Mesenchymal stem cell (in vitro differentiated cells and primary cell): ENCODE measurements at regions not wholly inside any gene's neighbourhood (a gene's known extent, or its start where the extent isn't known, plus 50 kb on each side); places are given as distances from the start of the nearest gene placed in this dataset.

ENCODE experiments used
- DNase-seq: peaks from one replicate; pipeline ENCODE4 v3.0.0-alpha.2; 2013
- H2AFZ ChIP-seq: one replicate; pipeline ENCODE4 v1.6.1; 2013; ENCODE audit warnings: low read depth, mild to moderate bottlenecking, control low read depth, inconsistent platforms, low read length, moderate library complexity
- H2AK5ac ChIP-seq: 2 replicates; pipeline ENCODE4 v1.6.1; 2013; ENCODE audit warnings: low read length, moderate library complexity, mild to moderate bottlenecking, inconsistent platforms; ENCODE audit not compliant: severe bottlenecking
- H2BK120ac ChIP-seq: one replicate; pipeline ENCODE4 v1.6.1; 2013; ENCODE audit warnings: low read depth, mild to moderate bottlenecking, inconsistent platforms, low read length, moderate library complexity
- H2BK12ac ChIP-seq, 2 experiments: one replicate each; pipeline ENCODE4 v1.6.1; 2013; ENCODE audit warnings: inconsistent platforms in 2 of 2, low read length in 2 of 2, mild to moderate bottlenecking in 2 of 2, moderate library complexity in 2 of 2, control low read depth in 1 of 2
- H2BK15ac ChIP-seq: one replicate; pipeline ENCODE4 v1.6.1; 2013; ENCODE audit warnings: mild to moderate bottlenecking, low read depth, inconsistent platforms; ENCODE audit not compliant: poor library complexity, severe bottlenecking
- H2BK5ac ChIP-seq: 2 replicates; pipeline ENCODE4 v1.6.1; 2013; ENCODE audit warnings: low read depth, mild to moderate bottlenecking, low read length, control low read depth, inconsistent platforms; ENCODE audit not compliant: poor library complexity, severe bottlenecking
- H3K14ac ChIP-seq, 2 experiments: one replicate each; pipeline ENCODE4 v1.6.1; 2013; ENCODE audit warnings: inconsistent platforms in 2 of 2, low read length in 2 of 2, control low read depth in 1 of 2, mild to moderate bottlenecking in 1 of 2, moderate library complexity in 1 of 2
- H3K18ac ChIP-seq, 2 experiments: one replicate each; pipeline ENCODE4 v1.6.1; 2013; ENCODE audit warnings: inconsistent platforms in 2 of 2, low read length in 2 of 2, control low read depth in 1 of 2, low read depth in 1 of 2, mild to moderate bottlenecking in 1 of 2
- H3K23ac ChIP-seq, 2 experiments: one replicate each; pipeline ENCODE4 v1.6.1; 2013; ENCODE audit warnings: inconsistent platforms in 2 of 2, low read length in 2 of 2, mild to moderate bottlenecking in 2 of 2, moderate library complexity in 2 of 2, control low read depth in 1 of 2
- H3K27ac ChIP-seq: 2 replicates; pipeline ENCODE4 v1.5.1; 2013; ENCODE audit warnings: mild to moderate bottlenecking, moderate library complexity, low read length, control low read depth, inconsistent platforms; ENCODE audit not compliant: poor library complexity, severe bottlenecking
- H3K27me3 ChIP-seq, 2 experiments: 2 replicates each; pipeline versions ENCODE4 v1.6.1 to v1.7.0; 2013; ENCODE audit warnings: low read length in 2 of 2, mild to moderate bottlenecking in 2 of 2, moderate library complexity in 2 of 2, control low read depth in 1 of 2, inconsistent platforms in 1 of 2; ENCODE audit not compliant: control insufficient read depth in 1 of 2, insufficient read depth in 1 of 2
- H3K36me3 ChIP-seq, 2 experiments: 2 replicates each; pipeline versions ENCODE4 v1.6.1 to v1.7.0; 2013; ENCODE audit warnings: low read length in 2 of 2, control low read depth in 1 of 2, inconsistent platforms in 1 of 2, low read depth in 1 of 2, mild to moderate bottlenecking in 1 of 2; ENCODE audit not compliant: insufficient read depth in 2 of 2, control insufficient read depth in 1 of 2
- H3K4ac ChIP-seq, 2 experiments: one replicate each; pipeline ENCODE4 v1.6.1; 2013; ENCODE audit warnings: inconsistent platforms in 2 of 2, low read length in 2 of 2, mild to moderate bottlenecking in 2 of 2, moderate library complexity in 2 of 2, control low read depth in 1 of 2, low read depth in 1 of 2
- H3K4me1 ChIP-seq: 2 replicates; pipeline ENCODE4 v1.6.1; 2013; ENCODE audit warnings: low read depth, low read length, control low read depth; ENCODE audit not compliant: control insufficient read depth, insufficient read depth
- H3K4me2 ChIP-seq: 2 replicates; pipeline ENCODE4 v1.6.1; 2013; ENCODE audit warnings: low read length, mild to moderate bottlenecking, inconsistent platforms; ENCODE audit not compliant: poor library complexity, severe bottlenecking
- H3K4me3 ChIP-seq, 2 experiments: 2 replicates each; pipeline versions ENCODE4 v1.5.1 to v1.7.0; 2013; ENCODE audit warnings: low read length in 2 of 2, mild to moderate bottlenecking in 2 of 2, control low read depth in 1 of 2, low read depth in 1 of 2; ENCODE audit not compliant: insufficient read depth in 1 of 2
- H3K79me1 ChIP-seq: replicated peaks from 2 replicates; pipeline ENCODE4 v1.6.1; 2013; ENCODE audit warnings: mild to moderate bottlenecking, control low read depth, low read length, inconsistent platforms; ENCODE audit not compliant: poor library complexity, severe bottlenecking
- H3K9ac ChIP-seq: 2 replicates; pipeline ENCODE4 v1.7.0; 2013; ENCODE audit warnings: mild to moderate bottlenecking, low read length, moderate library complexity
- H3K9me3 ChIP-seq: 2 replicates; pipeline ENCODE4 v1.7.0; 2013; ENCODE audit warnings: mild to moderate bottlenecking, low read length; ENCODE audit not compliant: control insufficient read depth
- H4K8ac ChIP-seq: one replicate; pipeline ENCODE4 v1.6.1; 2013; ENCODE audit warnings: inconsistent platforms, mild to moderate bottlenecking, low read length, moderate library complexity
- H4K91ac ChIP-seq: one replicate; pipeline ENCODE4 v1.6.1; 2013; ENCODE audit warnings: mild to moderate bottlenecking, low read length, inconsistent platforms
- WGBS: methylation state at CpG from one replicate; pipeline ENCODE4 v1.1.7; 2013; ENCODE audit warnings: mixed read lengths; 5-methylcytosine and 5-hydroxymethylcytosine counted together

- Histone ChIP-seq H3K4ac (no peak overlapping the region), H3K27ac (no peak overlapping the region), H2BK120ac (no peak overlapping the region), H2AK5ac (no peak overlapping the region), H2AFZ (no peak overlapping the region), H2BK15ac (no peak overlapping the region), H2BK12ac (no peak overlapping the region), H3K4me2 (no peak overlapping the region), H3K4me3 (no peak overlapping the region), H3K18ac (no peak overlapping the region), H3K9ac (no peak overlapping the region), H4K91ac (no peak overlapping the region), H3K9me3 (no peaks in the 10 kb centered on the region), H3K23ac (no peak overlapping the region), H3K4me1 (no peaks in the 10 kb centered on the region), H3K79me1 (no peaks in the 10 kb centered on the region), H3K36me3 (no peaks in the 10 kb centered on the region), H3K27me3 (peaks cover 0 to 19% of the 10 kb centered on the region in 2 experiments), H2BK5ac (no peak overlapping the region), H3K14ac (no peak overlapping the region), H4K8ac (no peak overlapping the region)
- 77% methylated on average over 4 of the region's 4 CpGs for WGBS
- no peak for DNase-seq
Measured at GRCh38 chr17:13073018-13073417, 55.2 kb upstream of the ELAC2 start.

DNA sequence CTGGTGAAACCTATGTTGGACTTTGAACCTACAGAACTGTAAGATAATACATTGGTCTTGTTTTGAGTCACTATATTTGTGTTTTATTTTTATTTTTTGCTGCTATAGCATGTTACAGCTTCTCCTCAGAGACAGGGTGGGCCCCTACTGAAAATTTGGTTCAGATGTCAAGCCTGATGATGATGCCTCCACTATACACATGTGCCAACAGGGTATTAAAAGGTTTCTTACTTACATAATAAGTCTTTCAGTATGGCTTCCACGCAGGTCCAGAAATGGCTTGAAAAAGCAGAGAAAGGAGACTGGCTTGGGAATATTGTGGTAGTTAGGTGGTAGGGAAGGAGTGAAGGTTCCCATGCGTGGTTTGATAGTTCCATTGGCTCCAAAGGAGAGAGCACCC is 52.9 kb upstream of the ELAC2 start:
- Histone ChIP-seq H3K27ac (no peak overlapping the region), H2AFZ (no peak overlapping the region), H4K91ac (no peak overlapping the region), H3K23ac (no peak overlapping the region), H3K27me3 (peaks cover 0 to 19% of the 10 kb centered on the region in 2 experiments), H3K4me3 (no peak overlapping the region), H2BK15ac (no peak overlapping the region), H3K14ac (no peak overlapping the region), H2AK5ac (no peak overlapping the region), H3K4ac (no peak overlapping the region), H3K9ac (no peak overlapping the region), H4K8ac (no peak overlapping the region), H3K4me2 (no peak overlapping the region), H2BK5ac (no peak overlapping the region), H3K79me1 (no peaks in the 10 kb centered on the region), H3K9me3 (no peaks in the 10 kb centered on the region), H3K36me3 (no peaks in the 10 kb centered on the region), H3K18ac (no peak overlapping the region), H2BK12ac (no peak overlapping the region), H3K4me1 (peaks cover 1% of the 10 kb centered on the region), H2BK120ac (no peak overlapping the region)
- DNase-seq = no peak
- WGBS = 84% methylated on average over 2 of the region's 2 CpGs

DNA sequence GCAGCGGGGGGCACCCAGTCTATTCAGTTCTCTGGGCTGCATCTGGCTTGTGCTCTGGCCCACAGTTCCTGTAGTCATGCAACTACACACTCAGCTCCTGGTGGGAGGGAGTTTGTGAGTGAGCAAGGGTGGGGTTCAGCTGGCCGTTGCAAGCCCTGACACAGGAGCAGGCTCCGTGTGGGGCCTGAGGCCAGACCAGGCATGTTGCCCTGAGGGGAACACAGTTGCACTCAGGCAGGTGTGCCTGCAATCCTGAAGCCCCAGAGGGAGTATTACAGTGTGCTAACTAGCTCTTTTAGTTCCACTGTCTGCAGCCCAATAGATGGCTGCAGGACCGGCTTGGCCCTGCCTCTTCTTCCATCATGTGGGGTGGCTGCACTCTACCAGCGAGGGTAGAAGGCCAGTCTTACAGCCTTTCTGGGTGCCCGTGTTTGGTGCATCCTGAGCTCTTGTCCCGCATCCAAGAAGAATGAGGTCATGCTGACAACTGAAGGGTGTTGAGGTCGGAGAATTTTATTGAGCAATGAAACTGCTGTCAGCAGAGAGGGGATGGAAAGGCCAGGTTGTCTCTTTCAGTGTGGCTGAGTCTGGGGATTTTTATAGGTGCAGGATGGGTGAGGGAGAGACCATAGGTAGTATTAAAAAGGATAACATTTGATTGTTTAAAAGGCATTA is 49.9 kb upstream of the ELAC2 start:
- 68% methylated on average over 8 of the region's 8 CpGs for WGBS
- no peak overlapping the region for H2AK5ac ChIP-seq
- H2BK5ac ChIP-seq = no peak overlapping the region
- no peak overlapping the region for H4K91ac ChIP-seq
- no peak overlapping the region for H3K27ac ChIP-seq
- H2BK12ac ChIP-seq = no peak overlapping the region
- H3K9ac ChIP-seq = no peak overlapping the region
- H3K4me3 ChIP-seq = no peak overlapping the region
- peaks cover 0 to 32% of the 10 kb centered on the region in 2 experiments for H3K27me3 ChIP-seq
- no peak overlapping the region for H2BK15ac ChIP-seq
- H3K4me1 ChIP-seq = peaks cover 1% of the 10 kb centered on the region
- H2AFZ ChIP-seq = no peak overlapping the region
- no peaks in the 10 kb centered on the region for H3K36me3 ChIP-seq
- no peaks in the 10 kb centered on the region for H3K79me1 ChIP-seq
- H4K8ac ChIP-seq = no peak overlapping the region
- H3K14ac ChIP-seq = no peak overlapping the region
- no peak overlapping the region for H3K18ac ChIP-seq
- H3K23ac ChIP-seq = no peak overlapping the region
- H3K4me2 ChIP-seq = no peak overlapping the region
- DNase-seq = no peak
- no peak overlapping the region for H2BK120ac ChIP-seq
- H3K9me3 ChIP-seq = no peaks in the 10 kb centered on the region
- H3K4ac ChIP-seq = no peak overlapping the region
